Cardiac muscle cell (in vitro differentiated cells and primary cell): ENCODE measurements at regions not wholly inside any gene's neighbourhood (a gene's known extent, or its start where the extent isn't known, plus 50 kb on each side); places are given as distances from the start of the nearest gene placed in this dataset.

Experiments used
- DNase-seq, 2 donors: peaks; one replicate each; pipeline versions ENCODE4 v3.0.0 to v3.0.0-alpha.2; 2010 to 2017; ENCODE audit warnings: low read depth in 1 of 2, low spot score in 1 of 2
- H3K27ac ChIP-seq: fragments of 200-600 bp; sonication (generic); 2 replicates; pipeline ENCODE4 v1.5.1; 2016
- H3K27me3 ChIP-seq: fragments of 200-600 bp; sonication (generic); 2 replicates; pipeline ENCODE4 v1.6.0; 2016; ENCODE audit warnings: control low read depth
- H3K36me3 ChIP-seq: fragments of 200-600 bp; sonication (generic); 2 replicates; pipeline ENCODE4 v1.5.1; 2016; ENCODE audit warnings: control low read depth
- H3K4me1 ChIP-seq: fragments of 200-600 bp; sonication (generic); 2 replicates; pipeline ENCODE4 v1.8.1; 2017; ENCODE audit warnings: low read depth, mild to moderate bottlenecking, mixed run types
- H3K4me3 ChIP-seq: fragments of 200-600 bp; sonication (generic); 2 replicates; pipeline ENCODE4 v1.5.1; 2016; ENCODE audit warnings: mild to moderate bottlenecking
- H3K9me3 ChIP-seq: fragments of 200-600 bp; sonication (generic); 2 replicates; pipeline ENCODE4 v1.5.1; 2017; ENCODE audit warnings: low read depth, mild to moderate bottlenecking, control low read depth
- TF ChIP-seq, protein P1 (sequence below): IDR thresholded peaks from 2 replicates; pipeline ENCODE4 v1.5.1; 2012; ENCODE audit warnings: low read depth, mild to moderate bottlenecking, low read length

DNA sequence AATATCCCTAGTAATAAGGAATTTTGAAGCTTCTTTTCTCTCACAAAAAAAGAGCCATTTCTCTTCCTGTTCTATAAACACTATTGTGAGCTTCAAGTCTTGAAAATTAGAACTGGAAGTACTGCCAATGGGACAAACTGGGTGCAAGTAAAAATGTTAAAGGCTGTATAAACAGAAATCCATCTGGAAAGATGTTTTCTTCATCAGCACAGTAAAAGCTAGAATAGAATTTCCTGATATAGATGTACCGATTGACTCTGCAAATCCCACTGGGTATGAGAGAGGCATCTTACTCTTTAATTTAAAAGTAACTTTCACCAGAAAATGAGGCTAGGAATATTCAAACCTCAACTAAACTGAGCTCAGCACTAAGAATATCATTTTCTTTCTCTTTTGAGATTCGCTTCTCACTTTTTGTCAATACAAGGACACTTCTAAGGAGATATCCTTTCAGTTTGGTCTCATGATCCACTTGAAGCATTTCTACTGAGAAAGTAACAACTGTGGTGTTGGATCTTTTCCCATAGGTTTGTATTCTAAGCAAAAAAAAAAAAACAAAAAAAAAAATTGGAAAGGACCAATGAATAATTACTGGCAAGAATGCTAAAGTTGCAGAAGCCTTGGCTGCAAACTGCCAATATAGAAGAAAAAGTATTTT lies 169.0 kb upstream of the PRDM1 start:
- no peaks in the 10 kb centered on the region for H3K27me3 ChIP-seq
- H3K9me3 ChIP-seq, result no peaks in the 10 kb centered on the region
- H3K4me3 ChIP-seq, result no peak overlapping the region
- TF ChIP-seq, protein P1, sequence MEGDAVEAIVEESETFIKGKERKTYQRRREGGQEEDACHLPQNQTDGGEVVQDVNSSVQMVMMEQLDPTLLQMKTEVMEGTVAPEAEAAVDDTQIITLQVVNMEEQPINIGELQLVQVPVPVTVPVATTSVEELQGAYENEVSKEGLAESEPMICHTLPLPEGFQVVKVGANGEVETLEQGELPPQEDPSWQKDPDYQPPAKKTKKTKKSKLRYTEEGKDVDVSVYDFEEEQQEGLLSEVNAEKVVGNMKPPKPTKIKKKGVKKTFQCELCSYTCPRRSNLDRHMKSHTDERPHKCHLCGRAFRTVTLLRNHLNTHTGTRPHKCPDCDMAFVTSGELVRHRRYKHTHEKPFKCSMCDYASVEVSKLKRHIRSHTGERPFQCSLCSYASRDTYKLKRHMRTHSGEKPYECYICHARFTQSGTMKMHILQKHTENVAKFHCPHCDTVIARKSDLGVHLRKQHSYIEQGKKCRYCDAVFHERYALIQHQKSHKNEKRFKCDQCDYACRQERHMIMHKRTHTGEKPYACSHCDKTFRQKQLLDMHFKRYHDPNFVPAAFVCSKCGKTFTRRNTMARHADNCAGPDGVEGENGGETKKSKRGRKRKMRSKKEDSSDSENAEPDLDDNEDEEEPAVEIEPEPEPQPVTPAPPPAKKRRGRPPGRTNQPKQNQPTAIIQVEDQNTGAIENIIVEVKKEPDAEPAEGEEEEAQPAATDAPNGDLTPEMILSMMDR, result no peak
- H3K36me3 ChIP-seq, result no peaks in the 10 kb centered on the region
- DNase-seq, result no peak
- H3K27ac ChIP-seq, result no peak overlapping the region
- no peaks in the 10 kb centered on the region for H3K4me1 ChIP-seq

GRCh38 chr6:105911106-105911629 lies 175.0 kb upstream of the PRDM1 start:
- no peaks in the 10 kb centered on the region for H3K27me3 ChIP-seq
- H3K4me1 ChIP-seq, result no peaks in the 10 kb centered on the region
- DNase-seq, result no peak
- H3K27ac ChIP-seq, result no peak overlapping the region
- H3K36me3 ChIP-seq, result no peaks in the 10 kb centered on the region
- TF ChIP-seq, protein P1, result no peak
- H3K4me3 ChIP-seq, result no peak overlapping the region
- H3K9me3 ChIP-seq, result no peaks in the 10 kb centered on the region

- no peaks in the 10 kb centered on the region for H3K36me3 ChIP-seq
- H3K27ac ChIP-seq, result no peak overlapping the region
- TF ChIP-seq, protein P1, result no peak
- no peak for DNase-seq
- no peaks in the 10 kb centered on the region for H3K27me3 ChIP-seq
- H3K4me3 ChIP-seq, result no peak overlapping the region
- no peaks in the 10 kb centered on the region for H3K9me3 ChIP-seq
- no peaks in the 10 kb centered on the region for H3K4me1 ChIP-seq
Measured at GRCh38 chr6:105909106-105909505, 177.0 kb upstream of the PRDM1 start.

DNA sequence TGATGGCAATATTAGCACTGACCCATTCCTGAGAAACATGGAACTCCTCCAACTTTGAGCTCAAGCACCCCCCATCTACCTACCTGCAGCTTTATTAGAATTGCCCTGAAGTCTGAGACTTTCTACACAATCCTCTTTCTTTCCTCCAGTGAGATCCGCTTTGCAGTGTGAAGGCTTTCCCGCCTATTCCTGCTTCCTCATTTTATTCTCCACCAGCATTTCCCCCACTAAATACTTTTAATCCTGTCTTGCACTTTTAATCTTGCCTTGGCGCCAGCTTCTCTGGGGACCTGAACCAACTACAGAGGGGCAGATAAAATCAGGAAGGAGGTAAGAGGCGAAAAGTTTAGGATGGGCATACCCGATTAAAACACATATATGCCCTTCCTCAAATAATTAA lies 178.1 kb upstream of the PRDM1 start:
- Histone ChIP-seq H3K9me3 (no peaks in the 10 kb centered on the region), H3K4me3 (no peak overlapping the region), H3K36me3 (no peaks in the 10 kb centered on the region), H3K27ac (no peak overlapping the region), H3K4me1 (no peaks in the 10 kb centered on the region), H3K27me3 (no peaks in the 10 kb centered on the region)
- TF ChIP-seq, protein P1, result no peak
- DNase-seq, result no peak

DNA sequence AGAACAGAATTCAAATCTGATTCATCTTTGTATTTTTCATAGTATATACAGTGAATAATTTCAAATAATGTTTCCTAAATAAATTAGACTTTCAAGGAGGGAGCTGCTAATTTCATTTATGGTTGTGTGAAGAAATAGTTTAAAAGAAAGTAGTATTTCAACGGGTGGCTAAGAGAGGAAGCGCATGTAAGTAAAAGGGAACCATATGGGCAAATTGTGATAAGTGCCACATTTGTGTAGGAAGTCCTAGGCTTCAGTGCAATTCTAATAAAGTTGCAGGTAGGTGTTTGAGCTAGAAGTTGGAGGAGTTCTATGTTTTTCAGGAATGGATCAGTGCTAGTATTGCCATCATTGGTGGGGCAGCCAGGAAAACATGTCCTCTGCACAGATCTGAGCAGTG lies 178.8 kb upstream of the PRDM1 start:
- Histone ChIP-seq H3K27me3 (no peaks in the 10 kb centered on the region), H3K4me1 (no peaks in the 10 kb centered on the region)
- TF ChIP-seq, protein P1, result no peak

More for the DNA sequence above, 178.8 kb upstream of the PRDM1 start:
- H3K9me3 ChIP-seq, result no peaks in the 10 kb centered on the region
- no peak overlapping the region for H3K27ac ChIP-seq
- H3K36me3 ChIP-seq, result no peaks in the 10 kb centered on the region
- DNase-seq, result no peak
- H3K4me3 ChIP-seq, result no peak overlapping the region
